ENCODE measurements at regions not wholly inside any gene's neighbourhood (a gene's known extent, or its start where the extent isn't known, plus 50 kb on each side); places are given as distances from the start of the nearest gene placed in this dataset.
A peak's percentile ranks its signal among the peaks of the same experiment; 100 is the strongest.

DNA sequence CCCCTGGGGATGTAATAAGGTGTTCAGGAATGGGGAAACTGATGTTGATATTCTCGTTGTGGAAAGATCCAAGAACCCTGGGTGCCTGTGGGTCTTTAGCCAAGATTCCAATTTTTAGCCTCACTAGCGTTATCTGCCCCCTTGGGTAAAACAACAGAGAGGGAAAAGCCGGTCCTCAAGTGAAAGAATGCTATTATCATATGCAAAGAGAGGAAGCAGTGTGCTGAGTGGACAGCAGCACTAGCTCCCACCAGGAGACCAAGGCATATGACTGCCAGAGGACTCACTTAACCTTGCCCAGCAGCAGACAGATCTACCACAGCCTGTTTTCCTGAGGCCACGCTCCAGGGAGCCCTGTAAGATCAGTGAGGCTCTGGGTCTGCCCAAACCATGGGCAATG is 257.9 kb upstream of the CPEB2 start:
- Histone ChIP-seq H3K27me3 (ENCODE audit: control insufficient read depth in 4 of 4, insufficient read depth in 4 of 4, low read length in 3 of 4) (no peaks in the 10 kb centered on the region), H3K9ac (ENCODE audit: low read depth in 1 of 2, low read length in 2 of 2) (no peak overlapping the region), H3K9me3 (ENCODE audit: control insufficient read depth in 4 of 4, low read length in 3 of 4) (no peaks in the 10 kb centered on the region), H3K36me3 (ENCODE audit: control insufficient read depth in 4 of 4, insufficient read depth in 3 of 4, low read depth in 1 of 4, low read length in 3 of 4) (no peaks in the 10 kb centered on the region), H3K4me1 (ENCODE audit: control insufficient read depth in 4 of 4, insufficient read depth in 4 of 4, low read length in 3 of 4) (no peaks in the 10 kb centered on the region), H3K4me3 (ENCODE audit: low read depth in 1 of 3, low read length in 3 of 3) (no peak overlapping the region), H3K27ac (ENCODE audit: low read depth in 1 of 2, low read length in 2 of 2) (no peak overlapping the region)
- no peak for DNase-seq (ENCODE audit: low spot score)
- WGBS, result 65% methylated on average over 4 of the region's 4 CpGs
- TF ChIP-seq EGR1 (IDR thresholded peaks at IDR 0.05; ENCODE audit: low read depth in 2 of 2), result no peak
- TF ChIP-seq HNF4G (IDR thresholded peaks at IDR 0.05), result no peak
- no peak for TF ChIP-seq NR2F2 (IDR thresholded peaks at IDR 0.05)
- no peak for TF ChIP-seq REST (IDR thresholded peaks at IDR 0.05)
- no peak for TF ChIP-seq FOXA1 (IDR thresholded peaks at IDR 0.05)
- no peak for TF ChIP-seq JUND (IDR thresholded peaks at IDR 0.05)
- no peak for TF ChIP-seq HNF4A (conservative IDR thresholded peaks at IDR 0.05)
- TF ChIP-seq, protein P1, sequence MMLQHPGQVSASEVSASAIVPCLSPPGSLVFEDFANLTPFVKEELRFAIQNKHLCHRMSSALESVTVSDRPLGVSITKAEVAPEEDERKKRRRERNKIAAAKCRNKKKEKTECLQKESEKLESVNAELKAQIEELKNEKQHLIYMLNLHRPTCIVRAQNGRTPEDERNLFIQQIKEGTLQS (IDR thresholded peaks at IDR 0.05), result no peak
- no peak for TF ChIP-seq GABPA (IDR thresholded peaks at IDR 0.05 in 1 of 2, conservative IDR thresholded peaks at IDR 0.05 in 1 of 2)
- TF ChIP-seq TAF1 (conservative IDR thresholded peaks at IDR 0.05), result no peak
- no peak for TF ChIP-seq RXRA (IDR thresholded peaks at IDR 0.05)
- TF ChIP-seq FOXA2 (IDR thresholded peaks at IDR 0.05), result no peak
- TF ChIP-seq, protein P2, sequence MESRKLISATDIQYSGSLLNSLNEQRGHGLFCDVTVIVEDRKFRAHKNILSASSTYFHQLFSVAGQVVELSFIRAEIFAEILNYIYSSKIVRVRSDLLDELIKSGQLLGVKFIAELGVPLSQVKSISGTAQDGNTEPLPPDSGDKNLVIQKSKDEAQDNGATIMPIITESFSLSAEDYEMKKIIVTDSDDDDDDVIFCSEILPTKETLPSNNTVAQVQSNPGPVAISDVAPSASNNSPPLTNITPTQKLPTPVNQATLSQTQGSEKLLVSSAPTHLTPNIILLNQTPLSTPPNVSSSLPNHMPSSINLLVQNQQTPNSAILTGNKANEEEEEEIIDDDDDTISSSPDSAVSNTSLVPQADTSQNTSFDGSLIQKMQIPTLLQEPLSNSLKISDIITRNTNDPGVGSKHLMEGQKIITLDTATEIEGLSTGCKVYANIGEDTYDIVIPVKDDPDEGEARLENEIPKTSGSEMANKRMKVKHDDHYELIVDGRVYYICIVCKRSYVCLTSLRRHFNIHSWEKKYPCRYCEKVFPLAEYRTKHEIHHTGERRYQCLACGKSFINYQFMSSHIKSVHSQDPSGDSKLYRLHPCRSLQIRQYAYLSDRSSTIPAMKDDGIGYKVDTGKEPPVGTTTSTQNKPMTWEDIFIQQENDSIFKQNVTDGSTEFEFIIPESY (IDR thresholded peaks at IDR 0.05), result no peak
- TF ChIP-seq, protein P3, sequence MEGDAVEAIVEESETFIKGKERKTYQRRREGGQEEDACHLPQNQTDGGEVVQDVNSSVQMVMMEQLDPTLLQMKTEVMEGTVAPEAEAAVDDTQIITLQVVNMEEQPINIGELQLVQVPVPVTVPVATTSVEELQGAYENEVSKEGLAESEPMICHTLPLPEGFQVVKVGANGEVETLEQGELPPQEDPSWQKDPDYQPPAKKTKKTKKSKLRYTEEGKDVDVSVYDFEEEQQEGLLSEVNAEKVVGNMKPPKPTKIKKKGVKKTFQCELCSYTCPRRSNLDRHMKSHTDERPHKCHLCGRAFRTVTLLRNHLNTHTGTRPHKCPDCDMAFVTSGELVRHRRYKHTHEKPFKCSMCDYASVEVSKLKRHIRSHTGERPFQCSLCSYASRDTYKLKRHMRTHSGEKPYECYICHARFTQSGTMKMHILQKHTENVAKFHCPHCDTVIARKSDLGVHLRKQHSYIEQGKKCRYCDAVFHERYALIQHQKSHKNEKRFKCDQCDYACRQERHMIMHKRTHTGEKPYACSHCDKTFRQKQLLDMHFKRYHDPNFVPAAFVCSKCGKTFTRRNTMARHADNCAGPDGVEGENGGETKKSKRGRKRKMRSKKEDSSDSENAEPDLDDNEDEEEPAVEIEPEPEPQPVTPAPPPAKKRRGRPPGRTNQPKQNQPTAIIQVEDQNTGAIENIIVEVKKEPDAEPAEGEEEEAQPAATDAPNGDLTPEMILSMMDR (IDR thresholded peaks at IDR 0.05; ENCODE audit: low read depth, low read length, missing input control), result no peak

GRCh38 chr4:14749910-14750309 is 252.4 kb upstream of the CPEB2 start:
- TF ChIP-seq REST (IDR thresholded peaks at IDR 0.05) (no peak), MAX (IDR thresholded peaks at IDR 0.05) (no peak), HNF4A (conservative IDR thresholded peaks at IDR 0.05) (no peak), RAD21 (IDR thresholded peaks at IDR 0.05) (peak; percentile 85 to 88), EGR1 (IDR thresholded peaks at IDR 0.05; ENCODE audit: low read depth in 2 of 2) (no peak)
- TF ChIP-seq, protein P3 (IDR thresholded peaks at IDR 0.05; ENCODE audit: low read depth, low read length, missing input control), result peak; percentile 61
- no peaks in the 10 kb centered on the region for H3K27me3 ChIP-seq (ENCODE audit: control insufficient read depth in 4 of 4, insufficient read depth in 4 of 4, low read length in 3 of 4)
- no peak for DNase-seq (ENCODE audit: low spot score)
- no peak overlapping the region for H3K9ac ChIP-seq (ENCODE audit: low read depth in 1 of 2, low read length in 2 of 2)
- WGBS, result 45% methylated on average over 2 of the region's 2 CpGs
- no peak overlapping the region for H3K4me3 ChIP-seq (ENCODE audit: low read depth in 1 of 3, low read length in 3 of 3)
- H3K27ac ChIP-seq (ENCODE audit: low read depth in 1 of 2, low read length in 2 of 2), result no peak overlapping the region
- peaks cover 3 to 6% (median 4%) of the 10 kb centered on the region in 4 donors for H3K9me3 ChIP-seq (ENCODE audit: control insufficient read depth in 4 of 4, low read length in 3 of 4)
- H3K36me3 ChIP-seq (ENCODE audit: control insufficient read depth in 4 of 4, insufficient read depth in 3 of 4, low read depth in 1 of 4, low read length in 3 of 4), result no peaks in the 10 kb centered on the region
- H3K4me1 ChIP-seq (ENCODE audit: control insufficient read depth in 4 of 4, insufficient read depth in 4 of 4, low read length in 3 of 4), result no peaks in the 10 kb centered on the region

Data from liver (tissue), 8 donors.